ENCODE measurements at regions not wholly inside any gene's neighbourhood (a gene's known extent, or its start where the extent isn't known, plus 50 kb on each side); places are given as distances from the start of the nearest gene placed in this dataset.
"Not testable (repeated sequence)": the region's sequence is repeated elsewhere in the genome, so short reads cannot be mapped to it uniquely, and the experiment has no call there.

DNA sequence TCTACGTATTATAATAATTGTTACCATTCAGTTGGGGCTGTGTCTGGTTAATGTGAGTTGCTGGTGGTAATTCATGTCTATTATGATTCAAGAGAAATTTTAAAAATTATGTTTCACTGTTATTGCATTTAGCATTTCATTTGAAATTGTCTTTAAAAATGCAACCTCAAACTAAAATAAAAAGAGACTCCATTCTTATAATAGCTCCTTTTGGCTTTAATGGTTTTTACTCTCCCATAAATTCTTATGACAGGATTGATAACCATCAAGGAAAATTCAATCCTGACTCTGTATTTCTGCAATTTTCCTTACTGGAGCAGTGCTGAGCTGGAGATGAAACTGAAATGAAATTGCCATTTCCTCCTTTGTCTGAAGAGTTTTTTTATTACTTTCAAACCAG, 262.7 kb downstream of the REEP3 start:
- no peak for DNase-seq

DNA sequence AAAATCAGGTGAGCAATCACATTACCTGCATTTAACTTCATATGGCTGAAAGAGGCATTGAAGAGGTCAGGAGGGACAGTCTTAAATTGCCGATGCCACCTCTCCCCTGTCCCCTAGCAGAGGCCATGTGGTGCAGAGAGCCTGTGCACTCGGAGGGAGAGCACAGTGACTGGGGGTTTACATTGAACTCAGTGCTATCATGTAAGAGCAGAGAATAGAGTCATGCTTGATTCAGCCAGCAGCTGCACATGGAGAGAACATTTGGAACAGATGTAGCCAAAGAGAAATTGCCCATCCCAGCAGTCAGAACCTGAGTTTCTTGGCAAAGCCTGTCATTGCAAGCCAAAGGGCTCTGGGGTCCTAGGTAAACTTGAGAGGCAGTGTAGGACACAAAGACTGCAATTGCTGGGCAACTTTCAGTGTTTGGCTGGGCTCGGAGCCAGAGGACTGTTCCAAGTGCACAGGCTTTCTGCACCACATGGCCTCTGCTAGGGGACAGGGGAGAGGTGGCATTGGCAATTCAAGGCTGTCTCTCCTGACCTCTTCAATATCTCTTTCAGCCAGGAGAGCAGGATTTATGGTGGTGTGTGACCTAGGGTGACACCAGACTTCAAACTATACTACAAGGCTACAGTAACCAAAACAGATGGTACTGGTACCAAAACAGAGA, 267.1 kb downstream of the REEP3 start:
- no peak for DNase-seq

DNA sequence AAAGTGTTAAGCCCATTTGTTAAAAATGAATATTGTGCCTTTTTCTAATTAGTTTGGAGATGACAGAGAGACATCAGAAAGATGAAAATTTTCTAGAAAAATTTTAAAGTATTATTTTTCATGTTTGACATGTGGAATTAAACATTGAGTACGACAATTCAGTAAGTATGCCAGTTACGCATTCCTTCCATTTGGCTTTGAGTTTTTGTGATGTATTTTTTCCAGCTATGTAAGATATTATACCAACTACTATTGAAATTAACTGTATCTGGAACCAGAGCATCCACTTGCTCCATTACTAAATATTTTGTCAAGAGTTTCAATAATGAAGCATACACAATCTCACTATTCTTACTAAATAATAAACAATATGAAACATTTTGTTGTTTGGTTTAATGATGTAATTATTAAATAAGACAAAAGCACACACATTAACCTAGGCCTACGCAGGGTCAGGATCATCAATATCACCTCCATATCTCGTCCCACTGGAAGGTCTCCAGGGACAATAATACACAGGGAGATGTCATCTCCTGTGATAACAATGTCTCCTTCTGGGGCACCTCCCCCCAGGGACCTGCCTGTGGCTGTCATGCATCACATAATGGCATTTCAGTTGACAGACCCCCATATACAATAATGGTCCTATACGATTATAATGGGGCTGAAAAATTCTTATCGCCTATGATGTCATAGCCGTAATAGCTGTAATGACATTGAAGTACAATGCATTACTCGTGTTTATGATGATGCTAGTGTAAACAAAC, 274.1 kb downstream of the REEP3 start:
- no peak for DNase-seq

DNA sequence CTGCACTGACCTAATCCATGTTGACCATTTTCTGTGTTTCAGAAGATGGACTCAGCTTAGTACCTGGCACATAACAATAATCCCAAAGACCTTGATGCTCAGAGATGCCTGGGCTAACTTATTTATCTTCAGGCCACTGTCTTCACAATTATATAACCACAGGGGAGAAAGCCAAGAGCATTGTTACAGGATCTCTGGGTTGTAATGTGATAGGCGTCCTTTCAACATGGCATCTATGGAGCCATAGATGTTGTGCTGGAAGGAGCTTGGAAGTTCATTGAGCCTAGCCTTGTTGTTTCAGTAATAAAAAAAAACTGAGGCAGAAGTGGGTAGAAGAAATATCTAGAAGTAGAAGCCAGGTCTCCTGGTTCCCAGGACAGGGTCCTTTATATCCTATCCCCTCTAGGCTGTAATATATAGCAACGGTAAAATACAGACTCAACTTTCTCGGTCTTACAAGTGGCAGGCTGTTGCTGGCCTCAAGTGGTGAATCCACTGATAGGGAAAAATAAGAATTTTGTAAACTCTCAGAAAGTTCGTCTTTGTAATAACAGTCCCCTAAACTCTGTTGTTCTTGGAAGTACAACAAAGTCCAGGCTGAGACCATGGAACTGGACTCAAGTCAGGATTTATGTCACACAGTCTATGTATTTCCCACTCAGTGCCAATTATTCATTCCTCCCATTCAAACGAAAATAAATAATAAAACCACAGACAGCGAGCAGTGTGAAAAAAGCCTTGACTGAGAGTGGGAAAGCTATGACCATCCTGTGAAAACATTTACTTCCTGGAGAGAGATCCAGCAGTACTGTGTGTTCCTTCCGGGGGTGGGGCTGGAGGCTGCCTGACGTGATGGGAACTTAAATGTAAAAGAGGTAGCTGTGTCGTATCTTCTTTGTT, 277.6 kb downstream of the REEP3 start:
- peak; percentile 54 to 67 for DNase-seq

DNA sequence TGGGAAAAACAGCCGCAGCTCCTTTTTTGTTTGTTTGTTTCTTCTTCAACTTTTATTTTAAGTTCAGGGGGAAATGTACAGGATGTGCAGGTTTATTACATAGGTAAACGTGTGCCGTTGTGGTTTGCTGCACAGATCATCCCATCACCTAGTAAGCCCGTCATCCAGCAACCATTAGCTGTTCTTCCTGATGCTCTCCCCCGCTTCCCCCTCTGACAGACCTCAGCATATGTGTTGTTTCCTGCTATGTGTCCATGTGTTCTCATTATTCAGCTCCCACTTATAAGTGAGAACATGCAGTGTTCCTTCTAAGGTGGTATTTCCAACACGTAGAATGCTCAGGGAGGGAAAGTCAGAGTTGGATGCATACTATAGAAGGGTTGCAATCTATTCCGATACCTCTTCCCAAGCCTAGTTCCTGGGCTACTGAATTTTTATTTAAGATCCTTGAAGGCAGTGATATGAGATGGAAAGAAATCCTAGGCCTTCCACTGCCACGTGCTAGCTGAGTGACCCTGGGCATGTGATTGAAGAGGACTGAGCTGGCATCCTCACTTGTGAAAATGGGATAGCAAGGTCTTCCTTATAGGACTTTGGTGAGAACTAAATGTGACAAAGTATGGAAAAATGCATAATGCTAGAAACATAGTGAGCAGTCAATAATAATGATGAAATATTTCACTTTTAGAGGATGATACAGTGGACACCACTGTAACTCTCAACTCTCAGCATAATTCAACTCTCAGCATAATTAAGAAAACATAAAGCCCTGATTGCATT, 278.5 kb downstream of the REEP3 start:
- DNase-seq, result peak in 1 of 2 donors; percentile 10

DNA sequence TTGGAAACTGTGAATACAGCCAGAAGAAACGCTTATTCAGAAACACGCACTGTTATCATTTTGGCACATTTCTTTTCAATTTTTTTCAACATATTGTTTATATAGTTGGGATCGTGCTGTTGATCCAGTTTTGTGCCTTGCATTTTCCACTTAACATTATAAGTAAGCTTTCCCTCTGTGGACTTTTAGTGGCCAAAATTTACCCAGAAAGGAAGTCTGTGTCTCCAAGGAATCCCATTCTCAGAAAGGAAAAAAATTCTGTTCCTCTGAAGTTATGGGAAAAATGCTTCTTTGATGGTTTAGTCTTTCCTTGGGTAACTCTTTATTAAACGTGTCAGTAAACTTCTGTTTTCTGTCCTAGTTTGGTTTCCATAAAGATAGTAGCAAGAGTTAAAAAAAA, 280.0 kb downstream of the REEP3 start:
- no peak for DNase-seq

DNA sequence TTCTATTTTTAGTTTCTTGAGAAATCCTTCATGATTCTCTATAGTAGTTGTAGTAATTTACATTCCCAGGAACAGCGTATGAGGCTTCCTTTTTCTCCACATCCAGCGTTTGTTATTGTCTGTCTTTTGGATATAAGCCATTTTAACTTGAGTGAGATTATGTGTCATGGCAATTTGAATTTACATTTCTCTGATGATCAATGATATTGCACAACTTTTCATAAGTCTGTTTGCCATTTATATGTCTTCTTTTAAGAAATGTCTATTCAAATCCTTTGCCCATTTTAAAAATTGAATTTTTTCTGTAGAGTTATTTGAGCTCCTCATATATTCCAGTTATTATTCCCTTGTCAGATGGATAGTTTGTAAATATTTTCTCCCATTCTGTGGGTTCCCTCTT, 285.1 kb downstream of the REEP3 start:
- no peak for DNase-seq

DNA sequence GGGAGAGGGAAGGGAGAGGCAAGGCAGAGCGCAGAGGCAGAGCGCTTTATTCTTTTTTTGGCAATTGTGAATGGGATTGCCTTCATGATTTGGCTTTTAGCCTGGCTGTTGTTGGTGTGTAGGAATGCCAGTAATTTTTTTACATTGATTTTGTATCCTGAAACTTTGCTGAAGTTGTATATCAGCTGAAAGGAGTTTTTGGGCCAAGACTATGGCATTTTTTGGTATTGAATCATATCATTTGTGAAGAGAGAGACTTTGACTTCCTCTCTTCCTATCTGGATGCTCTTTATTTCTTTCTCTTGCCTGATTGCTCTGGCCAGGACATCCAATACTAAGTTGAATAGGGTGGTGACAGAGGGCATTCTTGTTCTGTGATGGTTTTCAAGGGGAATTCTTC, 291.3 kb downstream of the REEP3 start:
- DNase-seq, result no peak

DNA sequence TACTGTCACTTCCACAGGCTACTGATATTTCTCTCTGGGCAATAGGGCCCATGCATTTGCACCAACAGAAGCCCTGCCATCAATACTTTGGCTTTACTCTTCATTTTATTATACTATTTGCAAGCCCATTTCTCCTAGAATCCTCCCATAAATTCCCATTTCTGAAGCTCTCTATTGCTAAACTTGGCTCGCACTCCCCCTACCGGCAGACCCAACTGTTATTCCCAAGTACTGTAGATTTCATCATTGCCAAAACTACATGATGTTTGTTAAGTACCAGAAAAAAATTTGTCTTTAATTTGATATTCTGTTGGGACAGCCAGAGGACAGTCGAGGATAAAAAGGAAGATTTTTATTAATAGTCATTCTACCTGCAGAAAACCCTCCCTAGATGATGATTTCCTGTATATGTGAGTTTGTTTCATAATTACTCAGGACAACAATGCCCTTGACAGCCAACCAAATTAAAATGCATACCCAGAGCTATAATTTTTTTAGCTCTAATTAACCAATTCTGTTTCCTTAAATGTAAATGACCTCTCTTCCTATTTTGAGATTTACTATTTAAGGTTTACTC, 298.6 kb downstream of the REEP3 start:
- DNase-seq, result peak; percentile 45 to 54

DNA sequence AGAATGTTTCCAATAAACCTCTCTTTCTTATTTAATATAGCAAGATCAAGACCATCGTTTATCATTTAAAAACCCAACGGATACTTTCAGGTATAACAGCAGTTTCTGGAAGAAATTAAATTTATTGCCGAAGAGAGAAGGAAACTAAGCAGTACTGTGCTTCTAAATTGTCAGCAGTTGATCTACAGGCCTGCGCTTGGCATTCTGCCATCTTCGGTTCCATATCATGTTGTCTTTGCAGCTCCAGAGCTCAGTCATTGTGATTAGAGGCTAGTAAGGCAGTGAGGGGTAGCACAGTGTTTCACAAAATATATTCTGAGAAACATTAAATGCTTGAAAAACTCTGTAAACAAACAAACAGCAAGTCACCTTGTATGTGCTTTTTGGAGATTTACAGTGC, 301.3 kb downstream of the REEP3 start:
- no peak for DNase-seq

DNA sequence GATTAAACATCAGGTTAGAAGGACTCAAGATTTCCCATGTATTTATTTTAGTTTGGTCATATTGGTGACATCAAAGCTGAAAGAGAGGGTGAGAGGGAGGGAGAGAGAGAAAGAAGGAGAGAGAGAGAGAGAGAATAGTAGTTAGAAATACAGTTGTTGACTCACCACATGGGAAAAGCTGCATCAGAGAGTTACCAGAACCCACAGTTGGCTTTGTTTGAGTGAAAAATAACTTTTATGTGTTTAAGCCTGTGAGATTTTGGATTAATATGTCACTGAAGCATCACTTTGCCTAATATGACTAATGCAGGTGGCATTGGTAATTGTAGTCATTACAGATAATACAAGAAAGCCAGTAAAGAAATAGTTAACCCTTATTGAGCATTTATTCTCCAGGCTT, 303.9 kb downstream of the REEP3 start:
- no peak for DNase-seq

DNA sequence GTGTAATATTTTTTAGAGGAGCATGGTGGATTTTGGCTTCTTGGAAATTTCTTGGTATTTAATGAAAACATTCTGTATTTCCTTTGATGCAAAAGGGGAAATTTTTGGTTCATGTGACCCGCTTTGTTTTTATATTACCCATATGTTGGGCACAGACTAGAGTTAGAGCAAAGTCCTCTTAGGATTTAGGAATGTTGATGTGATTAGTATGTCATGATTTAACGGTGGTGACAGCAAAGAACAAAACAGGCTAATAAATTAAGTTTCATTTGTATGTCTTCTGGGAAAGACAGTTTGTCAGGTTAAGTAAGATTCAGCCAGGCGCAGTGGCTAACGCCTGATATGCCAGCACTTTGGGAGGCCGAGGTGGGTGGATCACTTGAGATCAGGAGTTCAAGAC, 304.6 kb downstream of the REEP3 start:
- no peak for DNase-seq

DNA sequence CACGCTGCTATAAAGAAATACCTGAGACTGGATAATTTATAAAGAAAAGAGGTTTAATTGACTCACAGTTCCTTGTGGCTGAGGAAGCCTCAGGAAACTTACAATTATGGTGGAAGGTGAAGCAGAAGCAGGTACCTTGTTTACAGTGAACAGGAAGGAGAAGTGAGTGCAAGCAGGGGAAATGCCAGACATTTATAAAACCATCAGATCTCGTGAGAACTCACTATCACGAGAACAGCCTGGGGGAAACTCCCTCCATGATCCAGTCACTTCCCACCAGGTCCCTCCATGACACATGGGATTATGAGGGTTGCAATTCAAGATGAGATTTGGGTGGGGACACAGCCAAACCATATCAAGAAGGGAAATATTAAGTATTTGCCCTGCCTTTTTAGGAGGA, 305.8 kb downstream of the REEP3 start:
- not testable (repeated sequence) for DNase-seq

DNA sequence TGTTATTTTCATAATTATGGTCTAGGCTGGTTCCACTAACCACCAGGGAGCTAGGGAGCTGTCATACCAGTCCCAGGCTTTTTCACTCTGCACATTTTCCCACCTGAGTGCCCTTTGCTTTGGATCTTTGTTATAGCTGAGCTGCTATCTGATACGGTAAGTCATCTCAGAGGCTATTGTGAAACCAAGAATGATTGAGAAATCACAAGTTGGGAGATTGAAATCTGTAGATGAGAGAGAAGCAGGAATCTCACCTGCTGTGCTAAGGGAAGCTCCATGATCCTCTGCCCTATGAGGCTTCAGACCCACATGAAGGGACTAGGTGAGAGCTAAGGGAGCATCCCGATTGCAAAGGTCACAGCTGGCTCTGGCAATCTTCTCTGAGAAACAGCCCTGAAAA, 307.8 kb downstream of the REEP3 start:
- no peak for DNase-seq

DNA sequence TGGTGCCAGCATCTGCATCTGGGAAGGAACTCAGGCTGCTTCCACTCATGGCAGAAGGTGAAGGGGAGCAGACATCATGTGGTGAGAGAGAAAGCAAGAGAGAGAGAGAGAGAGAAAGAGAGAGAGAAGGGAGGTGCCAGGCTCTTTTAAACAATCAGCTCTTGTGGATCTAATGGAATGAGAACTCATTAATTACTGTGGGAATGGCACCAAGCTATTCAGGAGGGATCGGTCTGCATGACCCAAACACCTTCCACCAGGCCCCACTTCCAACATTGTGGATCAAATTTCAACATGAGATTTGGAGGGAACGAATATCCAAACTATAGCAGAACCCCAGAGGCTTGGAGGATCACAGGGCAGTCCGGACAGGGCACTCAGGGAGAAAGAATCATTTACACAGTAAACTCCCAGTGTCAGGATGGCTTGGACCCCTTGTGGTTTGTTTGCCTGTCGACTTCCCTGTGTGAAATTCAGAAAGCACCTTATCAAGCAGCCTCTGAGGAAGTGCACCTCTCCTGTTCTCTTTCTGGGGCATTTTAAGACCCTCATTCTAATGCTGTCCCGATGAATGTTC, 308.5 kb downstream of the REEP3 start:
- no peak for DNase-seq

DNA sequence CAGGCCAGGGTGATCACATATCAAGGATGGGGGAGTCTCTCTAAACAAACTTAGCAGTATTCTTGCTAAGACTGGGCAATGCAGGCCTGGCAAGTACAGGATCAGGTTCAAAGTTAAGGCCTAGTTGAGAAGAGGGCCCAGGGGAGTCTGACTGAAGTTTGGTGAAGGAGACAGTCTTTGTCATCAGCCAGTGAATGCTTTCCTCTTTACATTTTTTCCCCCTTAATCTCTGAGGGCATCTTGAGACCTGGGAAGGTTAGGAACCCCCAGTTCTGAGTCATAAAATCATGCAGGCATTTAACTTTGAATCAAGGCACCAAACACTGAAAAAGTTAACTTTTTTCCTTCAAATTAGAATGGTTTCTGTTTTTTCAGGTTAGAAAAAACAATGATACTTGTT, 311.5 kb downstream of the REEP3 start:
- no peak for DNase-seq

DNA sequence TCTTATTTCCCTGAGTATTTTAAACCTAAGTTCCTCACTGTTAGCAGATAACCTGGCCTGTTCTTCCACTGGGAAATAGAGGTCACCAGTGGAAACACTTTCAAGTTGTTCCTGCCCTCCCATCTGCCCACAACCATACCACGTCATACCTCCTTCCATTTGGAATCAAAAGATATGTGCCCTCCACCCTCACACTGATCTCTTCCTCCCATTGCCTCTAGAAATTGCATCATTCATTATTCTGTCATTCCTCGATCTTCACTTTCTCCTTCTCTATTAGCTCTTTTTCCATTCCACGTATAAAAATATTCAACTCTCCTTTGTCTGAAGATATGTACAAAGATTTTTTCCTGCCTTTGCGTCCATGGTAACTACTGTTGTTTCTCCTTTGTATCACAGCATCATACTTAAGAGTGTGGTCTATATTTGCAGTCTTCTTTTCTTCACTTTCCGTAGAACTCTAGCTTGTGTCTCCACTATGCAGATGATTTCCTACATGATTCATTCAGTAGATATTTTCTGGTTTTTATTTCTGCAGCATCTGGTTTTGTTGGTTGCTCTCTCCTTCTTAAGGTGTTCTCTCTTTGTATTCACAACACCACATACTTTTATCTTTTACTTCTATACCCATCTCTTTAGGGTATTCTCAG, 312.3 kb downstream of the REEP3 start:
- DNase-seq, result no peak

DNA sequence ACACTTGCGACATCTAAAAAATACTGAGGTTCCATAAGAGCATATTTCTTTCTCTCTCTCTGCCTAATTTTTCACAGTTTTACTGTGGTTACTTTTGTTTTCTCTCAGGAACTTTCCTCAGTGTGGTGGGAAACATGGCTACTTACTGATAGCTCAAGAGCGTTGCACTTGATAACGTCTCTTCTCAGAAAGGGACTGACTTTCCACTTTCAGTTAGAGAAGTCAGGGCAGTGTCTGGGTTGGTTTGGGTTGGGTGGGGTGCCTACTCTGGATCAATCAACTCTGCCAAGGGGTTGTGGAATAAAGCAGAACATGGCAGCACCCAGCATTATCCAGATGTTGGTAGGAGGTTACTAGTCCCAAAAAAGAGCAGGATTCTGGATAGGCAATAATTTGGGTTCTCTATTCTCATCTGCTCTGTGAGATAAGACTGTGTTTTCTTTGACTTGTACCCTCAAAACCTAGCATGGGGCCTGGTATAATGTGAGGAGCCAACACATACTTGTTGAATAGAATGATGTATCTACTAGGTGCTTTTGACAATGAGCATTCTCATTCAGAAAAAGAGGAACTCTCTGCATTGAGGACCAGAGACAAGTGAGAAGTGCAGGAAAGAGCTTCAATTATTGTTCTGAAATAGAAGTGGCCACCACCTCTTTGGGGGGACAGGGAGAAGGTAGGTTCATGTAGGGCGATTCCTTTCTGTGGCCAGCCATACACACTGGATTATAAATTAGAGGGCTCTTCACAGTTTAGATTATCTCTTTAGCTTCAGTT, 315.7 kb downstream of the REEP3 start:
- DNase-seq, result no peak

DNA sequence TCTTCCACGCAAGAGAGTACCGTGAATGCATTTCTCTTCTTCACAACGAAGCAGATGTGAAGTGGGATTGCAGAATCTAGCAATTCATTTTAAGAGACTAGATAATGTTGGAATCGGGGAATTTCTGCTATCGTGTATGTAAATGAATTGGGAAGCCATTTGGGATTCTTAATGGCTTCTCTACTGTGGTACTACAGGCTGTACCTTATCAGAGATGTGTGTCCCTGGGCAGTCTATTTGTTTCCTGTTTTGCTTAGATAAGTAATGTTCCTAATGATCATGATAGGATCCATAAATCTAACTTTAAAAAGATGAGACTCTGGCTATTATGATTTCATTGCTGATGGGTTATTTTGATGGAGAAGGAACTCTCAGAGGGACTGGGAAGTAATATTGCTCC, 320.6 kb downstream of the REEP3 start:
- no peak for DNase-seq

DNA sequence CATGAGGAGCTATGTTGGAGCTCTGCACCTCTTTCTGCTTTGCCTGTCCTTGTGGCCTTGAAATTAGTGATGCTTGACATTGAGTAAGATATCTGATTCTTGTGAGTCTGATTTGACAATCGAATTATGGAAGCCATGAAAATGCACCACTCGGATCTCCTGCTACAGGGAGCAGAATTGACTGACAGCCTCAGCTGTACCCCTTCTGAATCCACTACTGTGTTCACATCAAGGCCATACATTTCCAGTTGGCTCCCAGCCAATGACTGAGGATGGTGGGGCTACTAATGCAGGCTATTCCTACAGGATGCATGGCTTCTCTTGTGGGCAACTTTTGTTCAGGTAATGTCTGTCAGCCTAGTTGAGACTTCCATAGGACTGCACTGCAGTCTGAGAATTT, 321.9 kb downstream of the REEP3 start:
- DNase-seq, result no peak

All from right lung (tissue), 2 donors.